VCaP (cell line): ENCODE measurements at regions not wholly inside any gene's neighbourhood (a gene's known extent, or its start where the extent isn't known, plus 50 kb on each side); places are given as distances from the start of the nearest gene placed in this dataset.
"Not testable (repeated sequence)": the region's sequence is repeated elsewhere in the genome, so short reads cannot be mapped to it uniquely, and the experiment has no call there.

Experiments used
- H3K27ac ChIP-seq: fragments of 450-650 bp; 2 replicates; pipeline ENCODE4 v1.5.1; 2017
- CTCF ChIP-seq: fragments of 450-650 bp; conservative IDR thresholded peaks from 2 replicates; pipeline ENCODE4 v1.5.1; 2017; ENCODE audit warnings: mild to moderate bottlenecking, moderate library complexity

- no peak for TF ChIP-seq CTCF
- no peak overlapping the region for H3K27ac ChIP-seq
These were observed 216.8 kb downstream of the TOMM20 start for GRCh38 chr1:234911787-234912186.

- H3K27ac ChIP-seq = not testable (repeated sequence)
These were observed 217.5 kb downstream of the TOMM20 start for GRCh38 chr1:234911136-234911535.

GRCh38 chr1:234909851-234910250 lies 218.8 kb downstream of the TOMM20 start:
- TF ChIP-seq CTCF = no peak
- no peak overlapping the region for H3K27ac ChIP-seq

GRCh38 chr1:234909307-234909810 lies 219.3 kb downstream of the TOMM20 start:
- H3K27ac ChIP-seq = no peak overlapping the region
- TF ChIP-seq CTCF = no peak

- no peak overlapping the region for H3K27ac ChIP-seq
- no peak for TF ChIP-seq CTCF
These were observed 220.1 kb downstream of the TOMM20 start for GRCh38 chr1:234908571-234908970.

- TF ChIP-seq CTCF = no peak
- no peak overlapping the region for H3K27ac ChIP-seq
These were observed 220.7 kb downstream of the TOMM20 start for GRCh38 chr1:234907940-234908405.

GRCh38 chr1:234907208-234907939 lies 221.3 kb downstream of the TOMM20 start:
- no peak for TF ChIP-seq CTCF
- H3K27ac ChIP-seq = no peak overlapping the region

GRCh38 chr1:234906654-234907053 lies 222.0 kb downstream of the TOMM20 start:
- no peak overlapping the region for H3K27ac ChIP-seq
- no peak for TF ChIP-seq CTCF
